Activated naive CD4-positive, alpha-beta T cell treated with anti-CD3 and anti-CD28 coated beads for 36 hours (primary cell): ENCODE measurements at regions not wholly inside any gene's neighbourhood (a gene's known extent, or its start where the extent isn't known, plus 50 kb on each side); places are given as distances from the start of the nearest gene placed in this dataset.
"Not testable (repeated sequence)": the region's sequence is repeated elsewhere in the genome, so short reads cannot be mapped to it uniquely, and the experiment has no call there.

Experiments used
- CTCF ChIA-PET: fragments of 350-600 bp; sonication (Branson Sonifier 250); formaldehyde crosslinking; loops from one replicate; lab custom pipeline; 2021; ENCODE audit warnings: antibody characterized with exemption; lab: Charles Lee
- DNase-seq: peaks from one replicate; pipeline ENCODE4 v3.0.0-alpha.2; 2020
- H3K27ac Mint-ChIP-seq: one replicate; pipeline ENCODE4 v1.8.0; 2021; ENCODE audit warnings: mild to moderate bottlenecking, mixed read lengths
- H3K27me3 Mint-ChIP-seq: one replicate; pipeline ENCODE4 v1.8.0; 2021; ENCODE audit warnings: low read depth, mixed read lengths
- H3K36me3 Mint-ChIP-seq: one replicate; pipeline ENCODE4 v1.8.0; 2021; ENCODE audit warnings: low read depth, mixed read lengths
- H3K4me1 Mint-ChIP-seq: one replicate; pipeline ENCODE4 v1.8.0; 2021; ENCODE audit warnings: low read depth, mixed read lengths
- H3K4me3 Mint-ChIP-seq: one replicate; pipeline ENCODE4 v1.8.0; 2021; ENCODE audit warnings: mild to moderate bottlenecking, moderate library complexity, mixed read lengths
- H3K9me3 Mint-ChIP-seq: one replicate; pipeline ENCODE4 v1.8.0; 2021; ENCODE audit warnings: mixed read lengths
- intact Hi-C: fragments of 100-400 bp; cut with micrococcal nuclease; formaldehyde crosslinking; loops from one replicate; pipeline ENCODE4 v1.15.1; 2023

DNA sequence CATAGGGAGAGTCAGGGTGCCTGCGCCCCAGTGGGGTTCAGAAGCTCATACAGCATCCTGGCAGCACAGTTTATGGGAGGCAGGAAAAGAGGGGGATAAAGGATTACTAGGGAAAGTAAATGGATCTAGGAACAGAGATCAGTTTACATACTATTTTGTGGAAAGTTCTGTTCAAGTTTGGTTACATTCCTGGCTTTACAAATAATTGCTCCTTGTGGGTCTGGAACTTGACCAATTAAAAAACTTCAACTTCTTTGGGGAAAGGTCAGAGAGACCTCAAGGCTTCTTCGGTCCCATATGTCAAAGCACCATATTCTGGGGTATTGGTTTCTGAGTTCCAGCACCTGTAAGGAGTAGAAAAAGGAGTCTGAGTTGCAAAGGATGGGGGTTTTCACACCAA is 64.1 kb downstream of the ZDHHC19 start:
- CTCF ChIA-PET: interaction anchor here (0.7 to 1.2 kb wide), 2 partner anchors 54 to 110 kb away, joined by 3 to 4 read pairs; no protein-coding TSS in a partner anchor
- Mint-ChIP-seq H3K36me3 (no peaks in the 10 kb centered on the region), H3K27ac (no peak overlapping the region), H3K27me3 (no peaks in the 10 kb centered on the region), H3K4me3 (no peak overlapping the region), H3K9me3 (peaks cover 2% of the 10 kb centered on the region), H3K4me1 (peaks cover 3% of the 10 kb centered on the region)
- no peak for DNase-seq
- intact Hi-C loops: no loop called here

DNA sequence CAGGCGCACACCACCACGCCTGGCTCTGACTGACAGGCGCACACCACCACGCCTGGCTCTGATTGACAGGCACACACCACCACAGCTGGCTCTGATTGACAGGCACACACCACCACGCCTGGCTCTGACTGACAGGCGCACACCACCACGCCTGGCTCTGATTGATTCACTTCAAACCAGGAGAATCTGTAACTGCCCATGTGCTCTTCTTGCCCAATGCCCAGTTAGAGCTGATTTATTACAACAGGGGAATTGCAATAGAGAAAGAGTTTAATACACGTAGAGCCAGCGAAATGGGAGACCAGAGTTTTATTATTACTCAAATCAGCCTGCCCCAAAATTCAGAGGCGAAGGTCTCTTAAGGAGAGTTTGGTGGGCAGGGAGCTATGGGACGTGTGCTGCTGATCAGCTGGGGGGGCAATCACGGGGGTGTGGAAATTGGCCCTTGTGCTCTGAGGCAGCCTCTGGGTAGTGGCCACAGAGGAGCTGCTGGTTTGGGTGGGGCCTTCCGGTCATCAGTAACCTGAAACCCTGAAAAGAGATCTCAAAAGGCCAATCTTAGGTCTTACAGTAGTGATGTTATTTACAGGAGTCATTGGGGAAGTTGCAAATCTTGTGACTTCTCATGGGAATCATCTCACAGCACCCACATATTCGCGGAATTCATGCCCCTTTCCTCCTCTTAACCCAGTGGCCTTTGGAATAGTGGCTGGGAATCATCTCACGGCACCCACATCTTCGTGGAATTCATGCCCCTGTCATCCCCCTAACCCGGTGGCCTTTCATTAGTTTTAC is 63.8 kb upstream of the TFRC start:
- no peak for DNase-seq
- CTCF ChIA-PET: no interaction called here
- Mint-ChIP-seq H3K36me3 (no peaks in the 10 kb centered on the region), H3K9me3 (peaks cover 2% of the 10 kb centered on the region), H3K27me3 (no peaks in the 10 kb centered on the region), H3K4me3 (no peak overlapping the region), H3K27ac (no peak overlapping the region), H3K4me1 (peaks cover 3% of the 10 kb centered on the region)
- intact Hi-C loops: no loop called here

DNA sequence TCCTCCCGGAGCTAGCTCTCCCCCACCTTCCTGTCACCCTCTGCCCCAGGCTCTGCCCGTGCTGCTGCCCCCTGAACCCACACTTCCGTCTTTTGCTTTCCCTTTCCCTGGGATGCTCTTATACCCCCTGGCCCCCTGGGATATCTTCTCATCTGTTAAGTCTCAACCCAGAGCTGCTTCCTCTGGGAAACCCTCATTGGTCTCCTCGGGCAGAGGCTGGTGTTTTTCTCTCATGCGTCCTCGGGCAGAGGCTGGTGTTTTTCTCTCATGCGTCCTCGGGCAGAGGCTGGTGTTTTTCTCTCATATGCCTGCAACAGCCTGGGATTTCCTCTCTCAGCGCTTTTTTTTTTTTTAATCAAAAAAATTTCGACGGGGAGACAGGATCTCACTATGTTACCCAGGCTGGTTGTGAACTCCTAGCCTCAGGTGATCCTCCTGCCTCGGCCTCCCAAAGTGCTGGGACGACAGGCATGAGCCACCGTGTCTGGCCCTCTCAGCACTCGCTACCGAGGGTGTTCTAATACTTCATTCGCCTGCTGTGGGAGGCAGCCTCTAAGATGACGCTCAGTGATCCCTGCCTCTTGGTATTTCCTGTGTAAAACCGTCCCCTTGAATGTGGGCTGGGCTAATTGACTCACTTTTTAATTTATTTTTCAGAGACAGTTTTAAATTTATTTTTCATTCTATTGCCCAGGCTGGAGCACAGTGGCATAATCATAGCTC is 62.7 kb upstream of the TFRC start:
- no peaks in the 10 kb centered on the region for H3K36me3 Mint-ChIP-seq
- H3K27ac Mint-ChIP-seq: no peak overlapping the region
- no peaks in the 10 kb centered on the region for H3K9me3 Mint-ChIP-seq
- no peak overlapping the region for H3K4me3 Mint-ChIP-seq
- intact Hi-C loops: no loop called here
- H3K4me1 Mint-ChIP-seq: no peaks in the 10 kb centered on the region
- CTCF ChIA-PET: no interaction called here
- DNase-seq: no peak
- H3K27me3 Mint-ChIP-seq: no peaks in the 10 kb centered on the region

DNA sequence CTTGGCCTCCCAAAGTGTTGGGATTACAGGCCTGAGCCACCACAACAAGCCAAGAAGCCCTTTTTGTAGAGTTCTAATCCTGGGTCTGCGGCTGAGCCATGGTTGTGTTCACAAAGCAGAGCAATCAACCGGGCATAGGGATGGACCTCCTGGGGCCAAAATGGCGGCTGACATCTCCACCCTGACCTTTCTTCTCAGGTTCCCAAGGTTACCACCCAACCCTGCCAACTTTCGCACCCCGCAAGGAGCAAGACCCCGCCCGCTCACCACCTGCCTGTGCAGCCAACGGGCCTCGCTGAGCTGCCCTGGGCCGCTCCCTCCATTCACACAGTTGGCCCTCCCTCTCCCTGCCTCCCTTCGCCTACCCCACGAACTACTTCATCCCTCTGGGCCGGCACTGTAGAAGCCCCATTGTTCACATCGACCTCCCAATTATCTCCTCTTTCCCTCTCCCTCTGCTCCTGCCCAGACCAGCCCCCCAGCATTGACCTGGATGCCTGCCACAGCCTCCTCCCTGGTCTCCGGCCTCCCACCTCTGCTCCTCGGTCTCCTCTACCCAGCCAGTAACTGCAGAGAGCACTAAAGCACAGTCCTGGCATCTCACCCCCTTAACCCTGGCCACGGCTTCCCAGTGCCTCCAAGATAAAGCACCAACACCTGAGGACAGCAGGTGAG is 62.0 kb upstream of the TFRC start:
- intact Hi-C loops: no loop called here
- no peaks in the 10 kb centered on the region for H3K9me3 Mint-ChIP-seq
- no peaks in the 10 kb centered on the region for H3K27me3 Mint-ChIP-seq
- no peaks in the 10 kb centered on the region for H3K36me3 Mint-ChIP-seq
- H3K4me3 Mint-ChIP-seq: no peak overlapping the region
- no peak for DNase-seq
- H3K27ac Mint-ChIP-seq: no peak overlapping the region
- no peaks in the 10 kb centered on the region for H3K4me1 Mint-ChIP-seq
- CTCF ChIA-PET: no interaction called here

DNA sequence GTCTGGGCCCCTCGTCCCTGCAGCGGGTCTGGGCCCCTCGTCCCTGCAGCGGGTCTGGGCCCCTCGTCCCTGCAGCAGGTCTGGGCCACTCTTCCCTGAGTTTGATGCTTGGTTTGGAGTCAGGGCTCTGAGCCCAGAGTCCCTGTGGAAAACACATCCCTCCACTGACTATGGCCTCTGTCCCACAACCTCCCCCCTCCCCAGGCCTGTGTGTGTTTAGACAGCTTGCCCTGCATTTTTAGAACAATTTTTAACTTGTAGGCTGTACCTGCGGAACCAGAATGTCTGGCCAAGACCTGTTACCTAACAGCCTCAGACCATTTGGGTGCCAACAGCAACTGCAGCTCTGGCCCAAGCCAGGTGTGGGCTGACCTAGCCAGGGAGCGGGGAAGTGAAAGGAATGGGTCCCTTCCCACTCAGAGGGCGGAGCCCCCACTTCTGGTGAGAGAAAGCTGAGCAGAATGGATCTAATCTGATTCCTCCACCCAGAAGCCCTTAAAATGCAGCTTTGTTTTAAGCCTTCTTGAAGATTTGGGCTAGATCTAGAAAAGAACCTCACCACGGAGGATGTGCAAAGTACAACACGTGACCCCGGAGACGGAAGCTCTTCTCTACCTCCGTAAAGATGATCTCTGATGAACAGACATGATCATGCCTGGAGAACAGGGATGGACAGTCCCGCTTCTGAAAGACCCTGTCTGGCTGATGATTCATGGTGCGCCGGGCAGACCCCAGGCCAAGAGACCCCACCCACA is 60.5 kb upstream of the TFRC start:
- Mint-ChIP-seq H3K4me1 (no peaks in the 10 kb centered on the region), H3K4me3 (no peak overlapping the region), H3K27me3 (no peaks in the 10 kb centered on the region), H3K36me3 (no peaks in the 10 kb centered on the region), H3K27ac (no peak overlapping the region), H3K9me3 (no peaks in the 10 kb centered on the region)
- DNase-seq: no peak
- intact Hi-C loops: no loop called here
- CTCF ChIA-PET: no interaction called here

DNA sequence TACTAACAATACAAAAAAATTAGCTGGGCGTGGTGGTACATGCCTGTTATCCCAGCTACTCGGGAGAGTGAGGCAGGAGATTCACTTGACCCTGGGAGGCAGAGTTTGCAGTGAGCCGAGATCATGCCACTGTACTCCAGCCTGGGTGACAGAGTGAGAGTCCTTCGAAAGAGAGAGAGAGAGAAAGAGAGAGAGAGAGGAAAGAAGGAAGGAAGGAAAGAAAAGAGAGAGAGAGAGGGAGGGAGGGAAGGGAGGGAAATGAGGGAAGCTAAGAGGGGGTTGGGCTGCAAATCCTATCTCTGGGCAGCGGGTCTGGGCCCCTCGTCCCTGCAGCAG is 59.9 kb upstream of the TFRC start:
- H3K4me1 Mint-ChIP-seq: no peaks in the 10 kb centered on the region
- H3K27me3 Mint-ChIP-seq: no peaks in the 10 kb centered on the region
- CTCF ChIA-PET: no interaction called here
- H3K4me3 Mint-ChIP-seq: no peak overlapping the region
- DNase-seq: no peak
- H3K36me3 Mint-ChIP-seq: no peaks in the 10 kb centered on the region
- intact Hi-C loops: no loop called here
- H3K27ac Mint-ChIP-seq: no peak overlapping the region
- no peaks in the 10 kb centered on the region for H3K9me3 Mint-ChIP-seq

DNA sequence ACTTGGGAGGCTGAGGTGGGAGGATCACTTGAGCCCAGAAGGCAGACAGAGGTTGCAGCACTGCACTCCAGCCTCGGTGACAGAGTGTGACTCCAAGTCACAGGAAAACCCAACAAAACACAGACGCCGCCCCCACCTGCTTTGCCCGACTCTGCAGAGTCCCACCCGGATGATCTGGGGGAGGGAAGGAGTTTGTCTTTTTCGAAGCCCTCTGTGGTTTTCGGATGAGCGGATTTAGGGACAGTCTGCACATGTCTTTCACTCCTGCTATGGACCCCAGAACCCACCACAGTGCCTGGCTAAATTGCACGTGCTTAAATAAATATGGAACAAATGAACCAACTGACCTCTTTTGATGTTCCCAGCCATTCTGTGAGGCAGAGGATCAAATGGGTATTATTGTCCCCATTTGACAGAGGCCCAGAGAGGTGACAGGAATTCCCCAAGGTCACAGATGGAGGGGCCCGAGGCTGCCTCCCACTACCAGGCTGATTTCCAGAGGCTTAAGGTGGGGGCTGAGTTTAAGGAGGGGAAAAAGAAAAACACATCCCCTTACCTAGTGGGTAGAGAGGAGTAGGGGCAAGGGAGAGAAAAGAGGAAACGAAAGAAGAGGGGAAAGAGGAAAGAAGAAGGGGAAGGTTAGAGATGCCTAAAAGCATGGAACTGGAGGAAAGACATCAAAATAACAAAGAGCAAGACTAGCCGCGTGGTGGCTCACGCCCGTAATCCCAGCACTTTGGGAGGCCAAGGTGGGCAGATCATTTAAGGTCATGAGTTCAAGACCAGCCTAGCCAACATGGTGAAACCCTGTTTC is 59.4 kb upstream of the TFRC start:
- Mint-ChIP-seq H3K4me1 (no peaks in the 10 kb centered on the region), H3K4me3 (no peak overlapping the region), H3K27ac (no peak overlapping the region), H3K36me3 (no peaks in the 10 kb centered on the region), H3K9me3 (no peaks in the 10 kb centered on the region), H3K27me3 (no peaks in the 10 kb centered on the region)
- intact Hi-C loops: no loop called here
- DNase-seq: no peak
- CTCF ChIA-PET: no interaction called here

DNA sequence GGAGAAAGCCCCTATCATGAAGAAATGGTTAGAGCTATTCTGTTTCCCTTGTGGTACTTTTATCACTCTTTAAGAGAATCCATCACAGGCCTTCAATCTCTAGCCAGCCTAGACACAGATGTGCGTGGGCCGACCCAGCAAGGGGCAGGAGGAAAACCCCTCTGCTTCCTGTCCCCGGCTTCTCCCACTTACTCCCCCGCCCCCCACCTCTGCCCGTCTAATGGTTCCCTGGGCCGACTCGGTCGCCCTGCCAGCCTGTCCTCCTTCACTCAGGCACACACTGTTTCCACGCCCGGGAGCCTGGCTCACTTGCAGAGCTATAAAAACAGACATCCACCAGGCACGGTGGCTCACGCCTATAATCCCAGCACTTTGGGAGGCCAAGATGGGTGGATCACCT is 58.3 kb upstream of the TFRC start:
- Mint-ChIP-seq H3K4me3 (no peak overlapping the region), H3K36me3 (no peaks in the 10 kb centered on the region), H3K27me3 (no peaks in the 10 kb centered on the region), H3K4me1 (no peaks in the 10 kb centered on the region), H3K27ac (no peak overlapping the region), H3K9me3 (no peaks in the 10 kb centered on the region)
- no peak for DNase-seq
- intact Hi-C loops: no loop called here
- CTCF ChIA-PET: interaction anchor here (2.6 kb wide), 1 partner anchor 67 kb away, joined by 8 read pairs; no protein-coding TSS in a partner anchor

DNA sequence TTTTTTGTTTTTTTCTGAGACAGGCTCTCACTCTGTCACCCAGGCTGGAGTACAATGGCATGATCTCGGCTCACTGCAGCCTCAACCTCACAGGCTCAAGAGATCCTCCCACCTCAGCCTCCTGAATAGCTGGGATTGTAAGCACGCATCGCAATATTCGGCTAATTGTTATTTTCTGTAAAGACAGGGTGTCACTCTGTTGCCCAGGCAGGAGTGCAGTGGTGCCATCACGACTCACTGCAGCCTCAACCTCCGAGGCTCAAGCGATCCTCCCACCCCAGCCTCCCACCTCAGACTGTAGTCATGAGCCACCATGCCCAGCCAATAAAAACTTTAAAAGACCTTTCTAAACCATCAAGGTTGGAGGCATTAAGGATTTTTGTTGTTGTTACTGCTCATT is 57.4 kb upstream of the TFRC start:
- Mint-ChIP-seq H3K36me3 (no peaks in the 10 kb centered on the region), H3K27ac (no peak overlapping the region), H3K9me3 (no peaks in the 10 kb centered on the region), H3K27me3 (no peaks in the 10 kb centered on the region), H3K4me1 (no peaks in the 10 kb centered on the region), H3K4me3 (no peak overlapping the region)
- DNase-seq: no peak
- intact Hi-C loops: no loop called here
- CTCF ChIA-PET: interaction anchor here (2.6 kb wide), 1 partner anchor 66 kb away, joined by 8 read pairs; no protein-coding TSS in a partner anchor

DNA sequence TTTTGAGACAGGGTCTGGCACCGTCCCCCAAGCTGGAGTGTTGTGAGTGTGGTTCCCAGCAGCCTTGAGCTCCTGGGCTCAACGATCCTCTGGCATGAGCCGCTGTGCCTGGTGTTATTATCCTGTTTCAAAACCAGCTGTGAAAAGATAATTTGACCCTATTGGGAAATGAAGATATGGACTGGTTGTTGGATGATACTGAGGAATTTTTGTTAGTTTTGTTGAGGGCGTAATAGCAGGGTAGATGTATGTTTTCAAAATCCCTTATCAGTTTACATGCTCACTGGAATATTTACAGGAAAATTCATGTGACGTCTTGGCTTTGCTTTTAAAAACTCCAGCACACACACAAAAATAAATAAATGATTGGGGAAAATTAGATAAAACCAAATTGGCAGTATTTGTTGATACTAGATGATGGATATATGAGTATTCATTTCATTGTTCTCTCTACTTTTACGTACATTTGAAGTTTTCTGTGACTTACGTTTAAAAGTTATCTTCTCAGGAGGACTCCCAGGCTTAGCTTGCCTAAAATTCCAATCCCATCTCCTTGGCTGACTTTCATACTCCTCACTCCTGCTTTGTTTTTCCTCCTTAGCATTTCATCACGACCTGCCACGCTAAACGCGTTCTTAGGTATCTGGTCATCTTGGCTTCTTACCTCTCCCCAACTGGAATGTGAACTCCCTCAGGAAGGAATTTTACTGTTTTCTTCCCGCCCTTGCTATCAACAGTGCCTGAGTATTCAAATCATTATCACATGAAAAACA is 56.8 kb upstream of the TFRC start:
- H3K27me3 Mint-ChIP-seq: no peaks in the 10 kb centered on the region

DNA sequence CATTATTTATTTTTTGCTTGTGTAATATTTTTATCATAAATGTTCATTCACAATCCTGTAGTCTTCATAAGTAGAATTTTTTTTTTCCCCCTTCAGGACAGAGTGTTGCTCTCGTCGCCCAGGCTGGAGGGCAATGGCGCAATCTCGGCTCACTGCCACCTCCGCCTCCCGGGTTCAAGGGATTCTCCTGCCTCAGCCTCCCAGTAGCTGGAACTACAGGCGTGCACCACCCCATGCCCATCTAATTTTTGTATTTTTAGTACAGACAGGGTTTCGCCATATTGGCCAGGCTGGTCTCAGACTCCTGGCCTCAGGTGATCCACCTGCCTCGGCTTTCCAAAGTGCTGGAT is 54.7 kb upstream of the TFRC start:
- H3K4me1 Mint-ChIP-seq, H3K4me3 Mint-ChIP-seq, H3K9me3 Mint-ChIP-seq, intact Hi-C loops, DNase-seq, H3K36me3 Mint-ChIP-seq, H3K27me3 Mint-ChIP-seq, H3K27ac Mint-ChIP-seq: not testable (repeated sequence)
- CTCF ChIA-PET: interaction anchor here (0.7 kb wide), 1 partner anchor 63 kb away, joined by 8 read pairs; no protein-coding TSS in a partner anchor

More for the DNA sequence above, 56.8 kb upstream of the TFRC start:
- H3K4me3 Mint-ChIP-seq: no peak overlapping the region
- no peak for DNase-seq
- intact Hi-C loops: no loop called here
- H3K9me3 Mint-ChIP-seq: no peaks in the 10 kb centered on the region
- no peaks in the 10 kb centered on the region for H3K4me1 Mint-ChIP-seq
- H3K27ac Mint-ChIP-seq: no peak overlapping the region
- no peaks in the 10 kb centered on the region for H3K36me3 Mint-ChIP-seq
- CTCF ChIA-PET: interaction anchor here (2.6 kb wide), 1 partner anchor 65 kb away, joined by 8 read pairs; no protein-coding TSS in a partner anchor
